ENCODE measurements at regions not wholly inside any gene's neighbourhood (a gene's known extent, or its start where the extent isn't known, plus 50 kb on each side); places are given as distances from the start of the nearest gene placed in this dataset.

DNA sequence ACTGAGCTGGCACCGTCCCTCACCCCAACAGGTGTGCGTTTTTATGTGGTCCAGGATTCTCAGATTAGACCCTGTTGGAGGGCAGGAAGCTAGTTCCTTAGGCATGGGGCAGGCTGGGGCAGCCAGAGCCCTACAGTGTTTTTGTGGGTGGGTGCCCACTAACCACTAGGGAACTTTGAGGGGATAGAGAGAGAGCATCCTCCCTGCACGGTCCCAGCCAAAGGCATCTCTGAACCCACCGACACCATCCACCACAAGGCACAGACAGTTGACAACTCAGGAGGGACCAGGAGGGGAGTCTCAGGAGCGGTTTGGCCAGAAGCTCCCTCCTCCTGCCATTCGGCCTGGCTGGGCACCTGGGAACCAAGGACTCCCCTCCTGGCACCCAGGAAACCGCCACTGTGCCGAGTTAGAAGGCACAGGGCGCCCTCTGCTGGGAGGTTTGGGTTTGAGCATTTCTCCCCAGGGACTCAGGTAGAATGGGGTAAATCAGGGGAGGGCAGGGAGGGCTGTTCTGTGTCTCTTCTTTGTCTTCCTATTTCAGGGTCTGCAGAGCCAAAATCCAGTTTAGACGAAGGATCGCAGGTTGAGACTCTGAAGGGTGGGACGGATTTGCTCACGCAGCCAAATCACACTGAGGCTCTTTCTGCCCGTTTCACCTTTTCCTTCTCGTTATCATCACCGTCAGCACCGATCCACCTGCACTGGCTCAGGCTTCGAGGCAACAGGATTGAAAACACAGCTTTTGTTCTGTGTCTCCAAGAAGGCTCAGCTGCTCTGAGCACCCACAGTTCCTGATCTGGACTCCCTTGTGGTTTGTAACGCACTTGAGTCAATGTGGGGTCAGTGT is 84.8 kb upstream of the COL13A1 start:
- DNase-seq (ENCODE audit: low read depth) = peak; percentile 52

DNA sequence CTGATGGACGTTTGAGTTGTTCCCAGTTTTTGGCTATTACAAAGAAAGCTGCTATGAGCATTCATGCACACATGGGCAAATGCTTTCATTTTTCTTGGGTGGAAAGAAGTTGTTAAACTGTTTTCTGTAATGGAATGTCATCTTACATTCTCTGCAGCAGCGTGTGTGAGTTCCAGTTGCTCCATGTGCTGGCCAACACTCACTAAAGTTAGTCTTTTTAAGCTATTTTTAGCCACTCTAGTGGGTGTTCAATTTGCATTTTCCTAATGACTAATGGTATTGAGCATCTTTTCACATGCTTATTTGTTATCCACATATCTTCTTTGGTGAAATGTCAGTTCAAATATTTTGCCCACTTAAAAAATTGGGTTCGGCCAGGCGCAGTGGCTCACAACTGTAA is 82.8 kb upstream of the COL13A1 start:
- no peak for DNase-seq (ENCODE audit: low read depth)

DNA sequence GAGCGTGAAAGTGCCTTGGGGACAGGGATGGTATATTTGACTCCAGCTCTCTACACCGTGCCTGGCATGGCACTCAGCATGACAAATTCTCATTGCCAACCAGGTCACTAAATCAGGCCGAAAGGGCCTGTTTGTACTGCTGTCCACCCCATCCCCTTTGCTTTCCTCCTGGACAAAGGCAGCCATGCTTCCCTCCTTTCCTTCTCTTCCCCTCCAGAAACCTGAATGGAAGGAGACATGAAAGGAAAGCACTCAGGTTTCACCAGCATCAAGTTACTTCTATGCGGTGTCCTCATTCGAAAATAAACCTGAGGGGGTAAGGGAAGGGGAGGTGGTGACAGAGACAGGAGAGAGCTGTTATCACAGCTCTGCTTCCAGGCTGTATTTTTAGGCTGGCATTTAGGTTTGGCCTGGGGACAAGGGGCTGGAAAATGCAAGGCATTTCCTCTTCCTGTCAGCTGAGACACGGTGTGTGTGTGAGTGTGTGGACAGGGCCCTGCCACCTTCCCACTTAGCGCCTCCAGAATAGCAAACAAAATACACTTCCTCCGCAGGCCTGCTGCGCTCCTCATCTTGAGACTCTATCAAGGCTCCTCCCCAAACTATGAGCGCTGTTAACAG is 79.9 kb upstream of the COL13A1 start:
- no peak for DNase-seq (ENCODE audit: low read depth)

DNA sequence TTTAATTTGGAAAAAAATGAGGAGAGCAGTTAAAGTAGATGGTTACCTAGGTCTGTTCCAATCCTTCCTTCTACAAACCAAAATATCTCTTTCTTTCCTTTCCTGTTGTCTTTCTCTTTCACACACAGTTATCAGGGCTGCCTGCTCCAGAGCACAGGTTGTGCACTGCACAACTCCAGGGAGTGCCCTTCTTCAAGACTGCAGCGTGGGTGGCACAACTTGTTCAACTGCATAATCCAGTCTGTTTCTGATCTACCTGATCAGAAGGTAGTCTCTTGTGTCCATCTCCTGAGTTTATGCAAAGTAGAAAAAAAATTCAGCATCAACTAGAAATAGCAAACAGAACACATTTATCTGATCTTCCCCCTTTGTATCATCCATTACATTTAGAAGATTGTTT is 78.1 kb upstream of the COL13A1 start:
- DNase-seq (ENCODE audit: low read depth) = no peak

DNA sequence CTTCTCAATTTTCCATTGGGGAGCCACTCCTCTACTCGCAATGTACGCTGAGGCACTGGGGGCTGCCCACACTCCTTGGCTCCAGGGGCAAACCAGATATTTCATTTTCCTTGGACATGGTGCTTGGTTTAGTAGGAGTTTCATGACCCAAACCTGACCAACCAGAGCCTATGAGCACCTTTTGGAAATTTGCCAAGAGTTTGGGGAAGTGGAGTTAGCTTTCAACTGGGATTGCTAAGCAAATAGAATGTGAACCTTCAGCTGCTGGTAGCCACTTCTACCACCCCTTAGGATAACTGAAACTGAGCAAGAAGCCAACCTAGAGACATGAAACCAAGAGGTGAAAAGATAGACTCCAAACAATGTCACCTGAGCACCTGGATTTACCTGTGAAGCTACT is 74.9 kb upstream of the COL13A1 start:
- DNase-seq (ENCODE audit: low read depth) = no peak

DNA sequence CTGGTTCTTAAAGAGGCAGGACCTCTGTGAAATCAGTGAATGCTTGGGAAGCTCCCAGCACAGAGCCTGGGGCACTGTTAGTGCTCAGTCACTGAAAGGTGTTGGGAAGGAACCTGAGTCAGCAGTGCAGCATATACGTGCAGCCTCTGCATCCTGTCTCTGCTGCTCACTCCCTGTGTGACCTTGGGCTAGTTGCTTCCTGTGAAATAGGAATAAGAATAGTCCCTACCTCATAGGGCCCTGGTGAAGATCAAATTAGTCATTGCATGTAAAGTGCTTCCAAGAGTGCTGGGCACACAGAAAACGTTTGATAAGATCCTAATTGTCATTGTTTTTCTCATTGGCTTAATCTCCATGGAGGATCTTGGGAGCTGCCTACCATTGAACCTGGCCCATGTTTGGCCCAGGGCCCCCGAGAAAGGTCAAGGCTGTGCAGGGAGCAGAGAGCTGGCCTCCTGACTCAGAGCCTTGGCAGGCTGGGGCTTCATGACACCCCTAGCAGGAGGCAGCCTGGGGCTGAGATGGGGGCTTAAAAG is 73.3 kb upstream of the COL13A1 start:
- DNase-seq (ENCODE audit: low read depth) = no peak

DNA sequence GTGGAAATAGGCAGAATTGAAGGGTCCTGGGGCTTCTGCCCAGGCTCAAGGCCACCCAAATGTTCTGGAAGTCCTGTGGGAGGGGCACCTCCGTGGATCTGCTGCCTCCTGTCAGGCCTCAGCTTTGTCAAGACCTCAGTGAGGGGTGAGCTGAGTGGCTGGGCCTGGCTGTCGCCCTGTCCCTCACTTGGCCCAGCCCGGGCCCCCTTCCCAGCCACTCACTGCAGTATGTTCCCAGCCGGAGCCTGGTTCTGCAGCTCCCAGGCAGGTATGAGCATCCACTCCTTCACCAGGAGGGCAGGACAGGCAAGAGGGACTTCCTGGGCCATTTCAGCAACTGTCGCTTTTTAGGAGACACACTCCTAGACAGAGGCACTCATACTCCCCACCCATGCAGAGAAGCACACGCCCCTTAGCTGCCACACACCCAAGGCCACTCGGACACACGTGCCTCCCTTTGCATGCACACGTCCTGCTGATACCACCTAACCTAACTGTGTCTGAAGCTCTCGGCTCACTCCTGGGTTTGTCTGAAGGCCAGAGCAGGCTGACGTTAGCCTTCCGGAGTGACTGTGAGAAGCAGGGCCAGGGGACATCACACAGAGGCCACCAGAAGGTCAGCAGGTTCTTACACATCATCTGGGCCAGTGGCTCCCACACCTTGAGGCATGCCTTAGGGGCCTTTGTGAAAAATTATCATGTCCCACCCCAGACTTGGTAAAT is 72.2 kb upstream of the COL13A1 start:
- DNase-seq (ENCODE audit: low read depth) = no peak

DNA sequence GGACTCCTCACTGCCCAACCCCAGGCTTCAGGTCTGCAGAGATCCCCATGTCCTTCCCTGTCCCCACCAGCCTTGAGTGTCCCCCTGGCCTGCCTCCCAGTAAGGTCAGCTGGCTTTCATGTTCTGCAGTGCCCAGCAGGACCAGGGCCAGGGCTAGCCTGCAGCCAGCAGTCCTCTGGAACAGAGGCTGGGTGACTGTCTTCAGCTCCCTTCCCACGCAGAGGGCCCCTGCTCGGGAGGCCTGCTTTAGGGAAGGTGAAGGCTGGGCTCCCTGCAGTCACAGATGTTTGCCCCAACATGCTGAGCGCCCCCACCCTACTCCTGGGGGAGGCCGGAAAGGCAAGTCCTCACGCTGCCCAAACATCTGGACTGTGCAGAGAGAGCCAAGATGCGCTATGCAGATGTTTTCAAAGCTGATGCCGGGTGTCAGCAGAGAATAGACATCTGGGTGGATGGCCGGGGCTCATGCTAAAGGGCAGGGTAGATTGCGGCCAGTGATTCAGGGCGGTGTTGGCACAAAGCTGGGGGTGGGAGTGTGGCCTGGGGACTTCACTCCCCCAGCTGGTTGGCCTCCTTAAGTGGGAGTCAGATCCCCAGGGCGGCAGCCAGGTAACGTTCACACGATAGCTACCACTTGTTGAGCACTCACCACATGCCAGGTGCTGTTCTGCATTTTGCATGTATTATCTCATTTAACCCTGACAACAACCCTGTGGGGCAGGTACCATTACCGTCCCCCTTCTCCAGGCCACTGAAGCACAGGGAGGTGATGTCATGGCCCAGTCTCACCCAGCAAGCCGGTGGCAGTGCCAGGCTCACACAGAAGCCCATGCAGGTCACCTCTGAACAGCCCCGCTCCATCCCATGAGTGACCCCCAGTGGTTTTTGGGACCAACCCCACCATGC is 71.2 kb upstream of the COL13A1 start:
- DNase-seq (ENCODE audit: low read depth) = no peak

DNA sequence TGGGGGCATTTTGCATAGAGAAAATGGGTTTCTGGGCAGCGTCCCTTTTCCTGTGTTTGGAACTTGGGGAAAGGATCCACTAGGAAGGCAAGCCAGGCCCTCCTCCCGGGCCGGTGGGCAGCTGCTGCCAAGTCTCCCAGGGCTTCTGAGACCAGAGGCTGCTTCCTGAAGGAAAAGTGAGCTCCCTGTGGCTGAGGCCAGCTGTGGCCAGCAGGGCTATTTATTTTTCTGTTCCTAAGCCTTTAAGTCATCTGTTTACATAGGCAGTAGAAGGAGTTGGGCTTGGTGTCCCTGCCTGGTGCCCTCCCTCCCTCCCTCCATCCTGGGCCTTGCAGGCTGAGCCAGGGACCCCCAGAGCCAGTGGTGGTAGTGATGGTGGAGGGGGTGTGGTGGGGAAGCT is 70.5 kb upstream of the COL13A1 start:
- no peak for DNase-seq (ENCODE audit: low read depth)

DNA sequence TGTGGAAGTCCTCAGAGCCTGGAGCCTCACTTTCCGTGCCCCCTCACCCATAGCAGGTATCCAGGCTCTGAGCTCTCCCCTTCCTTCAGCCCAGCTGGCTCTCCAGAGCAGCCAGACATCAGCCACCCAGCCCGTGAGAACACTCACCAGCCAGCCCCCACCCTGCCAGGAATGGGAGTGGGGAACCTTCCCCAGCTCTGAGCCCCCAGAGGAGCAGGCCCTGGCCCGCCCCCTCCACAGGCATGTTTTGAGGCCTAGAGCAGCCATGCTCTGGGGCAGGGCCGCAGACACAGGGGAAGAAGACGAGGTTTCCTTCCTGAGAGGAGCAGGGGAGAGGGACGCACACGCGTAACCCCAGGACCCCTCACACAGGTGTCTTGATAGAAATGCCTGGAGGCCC is 70.0 kb upstream of the COL13A1 start:
- no peak for DNase-seq (ENCODE audit: low read depth)

DNA sequence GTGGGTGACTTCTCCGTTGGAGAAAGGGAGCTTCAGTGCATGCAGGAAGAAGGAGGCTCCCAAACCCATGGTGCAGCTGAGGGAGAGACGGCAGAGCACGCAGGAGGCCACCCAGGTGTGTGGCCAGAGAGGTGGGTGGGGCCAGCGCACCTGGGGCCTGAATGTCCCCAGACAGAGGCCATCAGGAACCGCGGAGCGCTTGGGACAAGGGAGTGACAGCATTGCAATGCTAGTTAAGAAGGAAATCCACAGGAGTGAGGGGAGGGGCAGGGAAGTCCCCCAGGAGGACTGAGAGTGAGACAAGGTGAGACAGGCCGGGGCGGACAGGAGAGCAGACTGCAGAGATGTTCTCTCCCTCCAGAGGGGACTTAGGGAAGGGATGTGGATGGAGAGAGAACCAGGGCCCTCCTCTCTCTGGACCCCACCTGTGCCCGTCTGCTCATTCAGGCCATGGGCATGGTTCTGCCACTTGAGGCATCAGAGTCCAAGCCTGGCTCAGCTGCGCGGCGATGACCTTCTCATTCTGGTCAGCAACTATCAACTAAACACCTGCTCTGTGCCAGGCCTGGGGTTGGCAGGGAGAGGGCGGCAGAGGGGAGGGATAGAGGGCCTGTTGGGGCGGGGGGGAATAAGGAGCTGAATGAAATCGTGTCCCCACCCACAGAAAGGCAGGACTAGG is 69.4 kb upstream of the COL13A1 start:
- DNase-seq (ENCODE audit: low read depth) = no peak

DNA sequence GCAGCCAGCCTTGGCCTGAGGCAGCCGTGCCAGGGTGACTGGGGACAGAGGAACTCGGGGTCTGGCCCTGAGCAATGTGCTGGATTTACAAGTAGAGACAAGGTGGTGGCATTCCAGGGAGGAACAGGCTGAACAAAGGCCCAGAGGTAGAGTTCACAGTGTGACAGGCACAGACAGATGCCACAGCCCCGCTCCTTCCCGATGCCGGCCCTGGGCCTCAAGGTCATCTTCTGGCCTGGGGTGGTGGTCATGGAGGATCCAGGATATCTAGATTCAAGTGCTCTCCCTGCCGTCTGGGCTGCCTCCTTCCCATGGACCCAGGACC is 68.9 kb upstream of the COL13A1 start:
- DNase-seq (ENCODE audit: low read depth) = no peak

DNA sequence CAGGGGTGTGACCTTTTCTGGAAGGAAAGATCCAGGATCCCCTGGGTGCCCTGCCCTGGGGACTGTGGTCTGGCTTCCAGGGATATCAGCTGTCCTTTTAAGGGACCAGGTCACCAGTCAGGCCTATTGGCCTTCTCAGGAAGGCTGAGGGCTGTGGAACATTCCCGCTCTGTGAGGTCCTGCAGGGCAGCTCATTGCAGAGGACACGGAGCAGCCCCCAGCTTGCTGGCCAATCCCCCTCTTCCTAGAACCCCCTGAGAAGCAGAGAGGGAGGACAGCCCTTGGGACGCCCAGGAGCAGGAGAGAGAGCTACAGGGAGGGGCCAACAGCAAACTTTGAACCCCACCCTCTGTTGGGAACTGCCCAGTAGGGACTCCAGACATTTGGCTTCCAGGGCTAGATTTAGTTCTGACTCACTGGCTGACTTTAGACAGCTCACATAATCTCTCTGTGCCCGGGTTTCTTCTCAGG is 67.9 kb upstream of the COL13A1 start:
- DNase-seq (ENCODE audit: low read depth) = no peak

DNA sequence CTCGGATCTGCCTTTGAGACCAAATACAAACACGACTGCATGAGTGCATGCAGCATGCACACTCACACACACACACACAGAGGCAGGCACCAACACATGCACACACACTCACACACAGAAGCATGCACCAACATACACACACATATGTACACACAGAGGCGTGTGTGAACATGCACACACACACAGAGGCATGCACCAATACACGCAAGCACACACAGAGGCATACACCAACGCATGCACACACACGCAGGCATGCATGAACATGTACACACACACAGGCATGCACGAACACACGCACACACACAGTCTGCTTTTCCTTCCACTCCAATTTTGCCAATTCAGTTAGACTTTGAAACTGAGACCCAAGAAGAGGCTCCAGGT is 67.3 kb upstream of the COL13A1 start:
- DNase-seq (ENCODE audit: low read depth) = no peak

DNA sequence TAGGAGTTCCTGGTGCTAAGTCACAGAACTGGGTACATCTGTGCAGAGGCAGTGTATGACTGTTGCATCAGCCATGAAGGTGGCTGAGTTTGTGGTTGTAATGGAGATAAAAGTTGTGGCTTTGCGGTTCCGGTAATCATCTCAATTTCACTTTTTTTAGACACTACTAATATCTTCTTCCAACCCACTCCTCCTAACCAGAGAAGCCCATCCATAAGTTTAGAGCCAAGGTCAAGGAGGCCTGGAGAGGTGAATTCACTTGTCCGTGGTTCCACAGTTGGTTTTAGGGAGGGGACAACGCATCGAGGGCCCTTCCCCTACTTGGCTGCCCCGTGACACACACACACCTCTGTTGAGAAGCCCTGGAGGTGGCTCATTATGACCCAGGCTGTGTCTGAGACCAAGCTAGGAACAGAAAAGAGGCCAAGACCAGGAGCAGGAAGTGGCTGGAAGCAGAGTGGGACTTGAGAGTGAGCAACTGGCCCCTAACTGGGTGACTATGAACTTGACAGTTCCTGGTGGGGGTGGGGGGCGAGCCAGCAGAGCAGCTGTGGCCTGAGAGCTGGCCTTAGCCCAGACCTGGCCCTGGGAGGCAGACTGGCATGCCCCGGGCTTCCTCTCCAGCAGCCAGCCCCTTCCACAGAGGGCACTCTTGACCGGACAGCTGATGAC is 66.8 kb upstream of the COL13A1 start:
- DNase-seq (ENCODE audit: low read depth) = no peak

DNA sequence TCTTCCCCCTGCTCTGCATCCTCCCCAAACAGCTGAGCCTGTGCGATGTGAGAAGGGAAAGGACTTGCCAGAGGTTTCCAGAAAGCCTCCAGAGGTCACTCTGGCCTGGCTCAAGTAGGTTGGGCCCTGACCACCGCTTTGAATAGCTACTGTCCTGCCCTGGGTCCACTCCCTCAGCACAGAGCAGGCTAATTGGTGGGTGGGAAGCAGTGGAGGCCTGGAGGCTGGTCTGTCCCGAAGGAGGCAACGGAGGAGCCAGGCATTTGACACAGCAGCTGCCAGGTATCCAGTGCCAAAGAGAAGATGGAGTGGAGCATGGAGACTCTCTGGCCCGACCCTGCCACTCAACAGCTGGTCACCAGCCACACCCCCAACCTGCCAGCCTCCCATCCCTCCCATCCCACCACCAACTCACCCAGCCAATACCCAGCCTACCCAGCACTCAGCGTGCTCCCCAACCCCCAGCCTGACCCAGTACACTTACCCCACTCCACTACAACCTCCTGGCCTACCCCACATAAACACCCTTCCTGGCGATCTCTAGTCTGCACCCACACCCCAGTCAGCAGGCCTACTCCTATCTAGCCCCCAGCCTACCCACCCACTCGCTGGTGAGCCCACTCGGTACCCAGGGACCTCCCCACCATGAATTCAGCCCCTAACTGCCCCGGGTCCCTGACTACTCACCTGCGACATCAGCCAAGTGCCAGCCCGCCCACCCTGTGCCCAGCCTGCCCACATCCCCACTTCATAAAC is 64.6 kb upstream of the COL13A1 start:
- no peak for DNase-seq (ENCODE audit: low read depth)

DNA sequence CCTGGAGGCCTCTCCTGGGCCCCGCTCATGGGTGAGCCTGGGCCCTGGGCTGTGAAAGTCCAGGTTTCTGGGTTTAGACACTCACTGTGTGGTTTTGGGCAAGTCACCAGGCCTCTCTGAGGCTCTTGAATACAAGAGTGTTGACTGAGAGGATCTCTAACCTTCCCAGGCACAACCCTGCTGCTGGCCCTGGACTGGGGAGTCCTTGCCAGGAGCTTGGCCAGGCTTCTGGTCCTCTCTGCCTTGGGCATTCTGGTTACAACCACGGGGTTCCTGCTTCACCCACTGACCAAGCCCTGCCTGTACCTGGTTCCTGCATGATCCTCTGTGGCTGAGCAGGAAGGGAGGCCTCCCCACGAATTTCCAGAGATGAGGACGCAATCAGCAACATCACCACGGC is 63.6 kb upstream of the COL13A1 start:
- DNase-seq (ENCODE audit: low read depth) = no peak

DNA sequence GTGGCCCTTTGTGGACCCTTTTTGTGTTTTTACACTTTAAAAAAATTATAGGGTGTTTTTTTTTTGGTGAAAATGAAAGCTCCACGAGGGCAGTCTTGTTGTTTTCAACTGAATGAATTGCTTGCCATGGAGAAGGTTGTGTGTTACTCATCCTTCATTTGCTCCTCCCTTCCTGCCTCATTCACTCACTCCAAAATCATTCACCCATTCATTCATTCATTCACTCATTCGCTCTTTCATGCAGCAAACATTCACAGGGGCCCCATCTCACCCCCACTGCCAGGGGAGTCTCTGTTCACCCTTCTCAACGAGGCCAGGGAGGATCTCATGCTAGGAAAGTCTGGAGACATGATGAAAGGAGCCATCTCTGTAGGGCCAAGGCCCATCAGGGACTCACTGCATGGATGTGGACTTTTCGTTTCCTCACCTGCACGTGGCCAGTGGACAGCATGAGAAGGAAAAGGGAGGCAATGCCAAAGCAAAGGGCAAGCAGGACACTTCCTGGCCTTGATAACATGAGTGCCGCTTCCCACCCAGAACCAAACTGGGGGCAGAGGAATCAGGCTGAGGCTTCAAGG is 62.8 kb upstream of the COL13A1 start:
- DNase-seq (ENCODE audit: low read depth) = no peak

DNA sequence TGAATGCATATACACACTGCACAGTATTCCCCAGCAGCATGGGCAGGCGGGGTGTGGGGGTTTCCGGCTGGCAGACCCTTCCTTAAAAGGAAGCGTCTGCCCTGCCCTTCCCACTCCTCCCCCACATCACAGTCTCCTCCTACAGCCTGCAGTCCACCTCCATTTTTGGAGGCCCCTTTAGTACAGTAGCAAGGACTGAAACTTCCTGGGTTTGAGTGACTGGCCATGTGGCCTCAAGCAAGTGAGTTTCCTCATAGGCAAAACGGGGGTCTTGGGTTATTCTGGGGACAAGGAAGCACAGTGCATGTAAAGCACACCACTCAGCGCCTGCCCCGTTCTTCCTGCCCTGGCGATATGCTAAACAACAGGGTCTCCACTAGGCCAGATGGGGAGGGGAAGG is 62.1 kb upstream of the COL13A1 start:
- DNase-seq (ENCODE audit: low read depth) = no peak

DNA sequence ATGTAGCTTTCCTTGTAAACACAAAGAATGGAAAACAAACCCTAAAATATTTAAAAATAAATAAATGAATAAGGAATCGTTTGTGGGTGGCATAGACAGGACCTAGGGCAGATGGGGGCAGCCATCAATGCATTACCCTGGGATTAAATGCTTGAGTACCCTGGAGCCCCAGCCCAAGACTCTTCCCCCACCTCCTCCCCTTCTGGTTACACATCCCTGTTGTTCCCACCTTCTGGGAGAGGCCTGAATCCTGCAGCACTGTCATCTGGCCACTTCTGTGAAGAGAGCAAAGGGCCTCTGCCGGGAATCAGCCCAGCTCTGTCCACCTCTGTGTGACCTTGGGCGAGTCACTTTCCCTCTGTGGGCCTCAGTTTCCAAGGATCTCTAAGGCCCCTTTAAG is 61.6 kb upstream of the COL13A1 start:
- no peak for DNase-seq (ENCODE audit: low read depth)

Data from stimulated activated CD8-positive, alpha-beta memory T cell treated with anti-CD3 and anti-CD28 coated beads, Interleukin-15, amount 100 ng/mL, for 24 hours (primary cell).